ENCODE measurements at regions not wholly inside any gene's neighbourhood (a gene's known extent, or its start where the extent isn't known, plus 50 kb on each side); places are given as distances from the start of the nearest gene placed in this dataset.

DNA sequence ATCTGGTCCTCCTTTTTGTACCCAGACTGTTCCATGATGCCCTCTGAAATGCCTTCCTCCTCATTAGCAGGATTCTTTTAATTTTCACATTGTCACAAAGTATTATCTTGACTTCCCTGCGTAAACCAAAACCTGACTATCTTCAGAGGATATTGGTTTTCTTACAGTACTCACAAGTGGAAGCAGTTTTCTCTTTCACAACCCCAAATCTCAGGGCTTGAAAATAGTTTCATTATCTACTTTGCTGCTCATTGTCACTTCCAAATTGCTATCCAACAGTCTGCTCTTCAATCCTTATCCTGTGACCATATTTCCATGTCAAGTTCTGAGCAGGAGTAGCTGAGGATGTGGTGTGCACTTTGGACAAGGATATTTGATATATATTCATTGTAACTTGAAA, 324.1 kb downstream of the FAM170A start:
- no peaks in the 10 kb centered on the region for H3K9me3 ChIP-seq (ENCODE audit: low read depth, low read length)
- H3K4me2 ChIP-seq (ENCODE audit: insufficient read depth, low read length): no peak overlapping the region
- no peak for DNase-seq (ENCODE audit: insufficient read length, low spot score, missing footprints)
- no peak overlapping the region for H3K27ac ChIP-seq (ENCODE audit: low read depth, low read length)
- no peaks in the 10 kb centered on the region for H3K27me3 ChIP-seq (ENCODE audit: insufficient read depth, low read length)
- H3K4me1 ChIP-seq (ENCODE audit: insufficient read depth, low read length): no peaks in the 10 kb centered on the region
- H3K79me2 ChIP-seq (ENCODE audit: insufficient read depth, low read length): no peaks in the 10 kb centered on the region
- no peak overlapping the region for H3K4me3 ChIP-seq (ENCODE audit: insufficient read depth, low read length)
- no peaks in the 10 kb centered on the region for H3K36me3 ChIP-seq (ENCODE audit: insufficient read depth, low read length)
- TF ChIP-seq, protein P1, sequence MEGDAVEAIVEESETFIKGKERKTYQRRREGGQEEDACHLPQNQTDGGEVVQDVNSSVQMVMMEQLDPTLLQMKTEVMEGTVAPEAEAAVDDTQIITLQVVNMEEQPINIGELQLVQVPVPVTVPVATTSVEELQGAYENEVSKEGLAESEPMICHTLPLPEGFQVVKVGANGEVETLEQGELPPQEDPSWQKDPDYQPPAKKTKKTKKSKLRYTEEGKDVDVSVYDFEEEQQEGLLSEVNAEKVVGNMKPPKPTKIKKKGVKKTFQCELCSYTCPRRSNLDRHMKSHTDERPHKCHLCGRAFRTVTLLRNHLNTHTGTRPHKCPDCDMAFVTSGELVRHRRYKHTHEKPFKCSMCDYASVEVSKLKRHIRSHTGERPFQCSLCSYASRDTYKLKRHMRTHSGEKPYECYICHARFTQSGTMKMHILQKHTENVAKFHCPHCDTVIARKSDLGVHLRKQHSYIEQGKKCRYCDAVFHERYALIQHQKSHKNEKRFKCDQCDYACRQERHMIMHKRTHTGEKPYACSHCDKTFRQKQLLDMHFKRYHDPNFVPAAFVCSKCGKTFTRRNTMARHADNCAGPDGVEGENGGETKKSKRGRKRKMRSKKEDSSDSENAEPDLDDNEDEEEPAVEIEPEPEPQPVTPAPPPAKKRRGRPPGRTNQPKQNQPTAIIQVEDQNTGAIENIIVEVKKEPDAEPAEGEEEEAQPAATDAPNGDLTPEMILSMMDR (IDR thresholded peaks at IDR 0.05; ENCODE audit: extremely low read depth, low read depth, low read length): no peak
- no peak overlapping the region for H2AFZ ChIP-seq (ENCODE audit: low read length)
- H4K20me1 ChIP-seq (ENCODE audit: insufficient read depth, low read length): no peaks in the 10 kb centered on the region

DNA sequence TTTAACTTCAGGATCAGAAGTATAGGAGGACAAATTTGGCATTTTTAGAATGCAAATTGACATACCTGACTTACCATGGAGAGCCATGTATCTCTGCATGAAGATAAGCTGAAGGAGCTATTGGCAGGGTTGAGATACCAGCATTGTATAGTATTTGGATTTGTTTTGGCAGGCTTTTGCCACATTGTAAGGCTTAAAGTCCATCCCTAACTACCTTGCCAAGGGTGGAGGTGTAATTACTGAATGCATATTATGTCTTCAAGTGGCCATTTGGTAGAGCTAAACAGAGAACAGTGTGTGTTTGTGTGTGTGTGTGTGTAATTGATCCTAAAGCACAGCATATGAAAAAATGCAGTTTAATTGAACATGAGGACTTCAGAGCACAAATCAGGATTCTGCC, 324.7 kb downstream of the FAM170A start:
- H2AFZ ChIP-seq (ENCODE audit: low read length): no peak overlapping the region
- no peaks in the 10 kb centered on the region for H4K20me1 ChIP-seq (ENCODE audit: insufficient read depth, low read length)
- no peak overlapping the region for H3K4me2 ChIP-seq (ENCODE audit: insufficient read depth, low read length)
- no peaks in the 10 kb centered on the region for H3K4me1 ChIP-seq (ENCODE audit: insufficient read depth, low read length)
- H3K4me3 ChIP-seq (ENCODE audit: insufficient read depth, low read length): no peak overlapping the region
- DNase-seq (ENCODE audit: insufficient read length, low spot score, missing footprints): no peak
- TF ChIP-seq, protein P1 (IDR thresholded peaks at IDR 0.05; ENCODE audit: extremely low read depth, low read depth, low read length): no peak
- H3K79me2 ChIP-seq (ENCODE audit: insufficient read depth, low read length): no peaks in the 10 kb centered on the region
- H3K27me3 ChIP-seq (ENCODE audit: insufficient read depth, low read length): no peaks in the 10 kb centered on the region
- H3K9me3 ChIP-seq (ENCODE audit: low read depth, low read length): no peaks in the 10 kb centered on the region
- H3K36me3 ChIP-seq (ENCODE audit: insufficient read depth, low read length): no peaks in the 10 kb centered on the region
- H3K27ac ChIP-seq (ENCODE audit: low read depth, low read length): no peak overlapping the region

DNA sequence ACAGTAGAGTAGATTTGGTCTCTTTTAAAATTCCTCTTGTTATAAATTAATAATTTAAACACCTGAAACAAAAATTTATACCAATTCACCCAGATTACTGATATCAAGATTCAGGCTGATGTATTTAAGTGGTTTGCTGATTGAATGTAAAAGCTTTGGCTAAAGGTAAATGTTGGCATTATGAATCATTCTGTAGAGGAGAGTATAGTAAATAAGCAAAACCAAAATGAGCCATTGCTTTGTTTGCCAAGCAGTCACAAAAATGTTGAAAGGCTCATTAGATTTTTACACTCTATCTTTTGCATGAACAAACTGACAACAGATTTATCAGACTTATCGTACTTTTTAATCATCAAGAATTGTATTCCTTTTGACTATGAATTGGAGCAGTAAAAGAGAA, 332.6 kb downstream of the FAM170A start:
- Histone ChIP-seq H3K4me3 (ENCODE audit: insufficient read depth, low read length) (no peak overlapping the region), H3K27me3 (ENCODE audit: insufficient read depth, low read length) (no peaks in the 10 kb centered on the region), H3K9me3 (ENCODE audit: low read depth, low read length) (no peaks in the 10 kb centered on the region), H3K79me2 (ENCODE audit: insufficient read depth, low read length) (no peaks in the 10 kb centered on the region), H4K20me1 (ENCODE audit: insufficient read depth, low read length) (no peaks in the 10 kb centered on the region), H2AFZ (ENCODE audit: low read length) (no peak overlapping the region), H3K4me1 (ENCODE audit: insufficient read depth, low read length) (no peaks in the 10 kb centered on the region), H3K27ac (ENCODE audit: low read depth, low read length) (no peak overlapping the region), H3K4me2 (ENCODE audit: insufficient read depth, low read length) (no peak overlapping the region), H3K36me3 (ENCODE audit: insufficient read depth, low read length) (no peaks in the 10 kb centered on the region)
- TF ChIP-seq, protein P1 (IDR thresholded peaks at IDR 0.05; ENCODE audit: extremely low read depth, low read depth, low read length): no peak
- DNase-seq (ENCODE audit: insufficient read length, low spot score, missing footprints): no peak

DNA sequence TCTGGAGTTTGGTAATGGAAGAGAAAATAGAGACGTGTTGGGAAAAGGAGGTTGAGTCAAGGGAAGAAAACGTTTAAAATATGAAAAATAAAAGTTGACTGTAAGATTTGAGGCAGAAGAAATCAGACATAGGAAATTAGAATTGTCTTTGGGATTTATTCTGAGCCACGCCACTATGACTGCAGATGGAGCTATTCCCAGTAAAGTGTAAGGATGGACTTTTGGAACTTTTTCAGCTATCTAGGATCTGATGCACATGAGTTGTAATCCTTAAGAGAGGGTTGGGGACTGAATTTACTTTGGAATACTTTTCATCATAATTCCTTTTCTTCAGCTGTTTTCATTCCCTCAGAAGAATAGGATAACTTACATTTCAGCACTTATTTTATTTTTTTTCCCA, 336.7 kb downstream of the FAM170A start:
- no peaks in the 10 kb centered on the region for H3K9me3 ChIP-seq (ENCODE audit: low read depth, low read length)
- no peaks in the 10 kb centered on the region for H3K27me3 ChIP-seq (ENCODE audit: insufficient read depth, low read length)
- TF ChIP-seq, protein P1 (IDR thresholded peaks at IDR 0.05; ENCODE audit: extremely low read depth, low read depth, low read length): peak; percentile 16
- H2AFZ ChIP-seq (ENCODE audit: low read length): no peak overlapping the region
- no peaks in the 10 kb centered on the region for H3K4me1 ChIP-seq (ENCODE audit: insufficient read depth, low read length)
- no peak for DNase-seq (ENCODE audit: insufficient read length, low spot score, missing footprints)
- H3K79me2 ChIP-seq (ENCODE audit: insufficient read depth, low read length): no peaks in the 10 kb centered on the region
- no peak overlapping the region for H3K27ac ChIP-seq (ENCODE audit: low read depth, low read length)
- H3K4me2 ChIP-seq (ENCODE audit: insufficient read depth, low read length): no peak overlapping the region
- H3K36me3 ChIP-seq (ENCODE audit: insufficient read depth, low read length): no peaks in the 10 kb centered on the region
- no peak overlapping the region for H3K4me3 ChIP-seq (ENCODE audit: insufficient read depth, low read length)
- no peaks in the 10 kb centered on the region for H4K20me1 ChIP-seq (ENCODE audit: insufficient read depth, low read length)
